Umbilical cord (tissue), 1 donor: ENCODE measurements at regions not wholly inside any gene's neighbourhood (a gene's known extent, or its start where the extent isn't known, plus 50 kb on each side); places are given as distances from the start of the nearest gene placed in this dataset.

Source experiments
- DNase-seq: peaks from one replicate; pipeline ENCODE4 v3.0.0-alpha.2; 2015; ENCODE audit warnings: low spot score

DNA sequence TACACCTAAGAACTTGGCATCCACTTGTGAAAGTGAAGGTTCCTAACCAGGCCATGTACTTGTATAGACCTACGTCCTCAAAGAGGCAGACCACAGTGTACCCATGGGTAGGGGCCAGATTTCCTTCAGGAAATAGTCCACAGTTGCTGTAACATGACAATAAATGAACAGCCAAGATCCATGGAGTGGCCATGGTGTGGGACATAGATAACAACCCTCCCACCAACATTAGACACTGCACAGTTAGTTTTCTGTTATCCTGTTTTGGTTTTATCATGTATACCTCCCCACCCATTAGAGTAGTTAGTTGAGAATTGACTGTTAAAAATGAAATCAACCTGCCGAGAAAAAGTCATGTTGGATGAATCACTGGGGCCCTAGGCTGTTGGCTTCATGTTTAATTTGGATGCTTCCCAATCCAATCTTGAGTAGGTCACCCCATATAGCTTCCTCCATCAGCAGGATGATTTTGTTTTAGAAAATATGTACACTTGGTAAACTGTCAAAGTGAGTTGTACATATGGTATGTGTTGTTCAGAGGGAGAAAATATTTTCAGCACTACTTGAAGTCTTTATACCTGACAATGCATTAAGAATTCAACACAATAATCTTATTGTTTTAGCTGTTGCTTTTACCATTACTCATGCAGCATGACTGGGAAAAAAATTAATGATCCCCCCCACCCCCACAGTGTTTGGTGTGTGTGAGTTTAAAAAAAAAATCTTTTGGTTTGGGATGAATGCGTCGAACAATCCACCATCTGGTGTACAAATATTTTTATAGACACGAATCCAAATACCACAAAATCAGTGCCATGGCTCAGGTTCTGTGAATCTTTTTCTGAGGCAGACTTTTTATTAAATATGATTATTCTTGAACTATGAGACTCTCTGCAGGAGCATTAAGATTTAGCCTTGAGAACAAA, 88.3 kb upstream of the ARHGAP29 start:
- DNase-seq = peak; percentile 67

DNA sequence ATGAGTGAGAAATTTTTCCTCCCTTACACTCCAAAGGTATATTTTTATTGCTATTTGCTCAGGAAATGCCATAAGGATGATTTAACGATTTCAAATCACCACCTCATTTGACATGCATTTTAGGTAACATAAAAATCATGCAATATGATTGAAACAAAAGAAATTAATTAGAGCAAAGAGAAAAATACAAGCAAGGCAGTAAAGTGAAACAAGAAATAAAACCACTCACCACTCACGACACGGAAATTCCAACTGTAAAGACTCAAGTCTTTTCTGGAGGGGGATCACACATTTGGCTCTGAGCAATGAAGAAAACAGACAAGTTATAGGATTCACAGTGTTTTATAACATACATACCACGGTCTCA, 86.8 kb upstream of the ARHGAP29 start:
- DNase-seq = peak; percentile 35

DNA sequence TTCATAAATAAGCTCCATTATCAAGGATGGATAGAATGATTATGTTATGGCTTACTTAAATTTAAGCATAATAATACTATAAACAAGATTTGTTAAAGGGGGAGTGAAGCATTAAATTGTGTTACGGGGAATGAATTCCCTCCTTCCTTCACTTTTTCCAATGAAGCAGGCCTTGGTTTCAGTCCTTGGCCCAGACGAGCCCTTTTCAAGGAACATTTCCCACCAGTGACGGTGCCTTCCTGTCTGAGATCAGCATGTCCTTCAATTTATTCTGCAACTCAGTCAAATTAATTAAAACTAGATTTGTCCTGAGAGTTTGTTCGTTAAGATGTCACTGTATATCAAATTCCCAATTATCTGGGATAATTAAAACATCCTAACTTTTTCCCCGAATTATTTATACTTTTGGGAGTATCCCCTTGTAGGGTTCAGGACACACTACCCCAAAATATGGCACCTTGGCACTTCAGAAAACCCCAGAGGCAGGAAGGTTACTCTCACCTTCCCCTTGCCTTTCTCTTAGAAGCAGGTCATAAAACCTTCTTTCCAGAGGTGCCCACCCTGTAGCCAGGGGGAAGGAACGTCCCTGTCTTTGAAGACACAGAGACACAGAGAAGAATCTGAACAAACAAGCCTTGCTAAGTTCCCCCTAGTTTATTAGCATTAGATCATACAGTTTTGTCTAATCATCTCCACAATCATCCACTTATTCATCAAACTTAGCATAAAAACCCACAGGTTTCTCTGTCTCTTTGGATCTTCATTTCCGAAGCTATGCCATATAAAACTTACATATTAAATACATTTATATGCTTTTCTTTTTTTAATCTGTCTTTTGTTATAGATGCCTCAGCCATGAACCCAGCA, 86.2 kb upstream of the ARHGAP29 start:
- DNase-seq = no peak

DNA sequence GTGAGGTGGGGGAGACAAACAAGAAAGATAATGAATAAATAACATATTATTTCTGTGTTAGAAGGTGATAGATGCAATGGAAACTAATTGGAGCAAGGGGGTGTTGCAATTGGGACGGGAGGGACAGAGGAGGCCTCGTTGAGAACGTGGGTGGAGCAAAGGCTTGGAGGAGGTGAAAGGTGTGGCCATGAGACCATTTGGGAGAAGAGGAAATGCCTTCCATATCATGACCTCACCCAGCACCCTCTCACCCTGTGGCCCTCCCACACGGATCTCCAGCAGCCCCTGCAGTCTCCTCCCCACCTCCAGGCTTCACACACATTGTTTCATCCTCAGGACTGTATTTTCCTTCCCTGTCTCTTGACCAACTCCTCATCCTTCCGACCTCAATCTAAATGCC, 85.3 kb upstream of the ARHGAP29 start:
- DNase-seq = no peak

DNA sequence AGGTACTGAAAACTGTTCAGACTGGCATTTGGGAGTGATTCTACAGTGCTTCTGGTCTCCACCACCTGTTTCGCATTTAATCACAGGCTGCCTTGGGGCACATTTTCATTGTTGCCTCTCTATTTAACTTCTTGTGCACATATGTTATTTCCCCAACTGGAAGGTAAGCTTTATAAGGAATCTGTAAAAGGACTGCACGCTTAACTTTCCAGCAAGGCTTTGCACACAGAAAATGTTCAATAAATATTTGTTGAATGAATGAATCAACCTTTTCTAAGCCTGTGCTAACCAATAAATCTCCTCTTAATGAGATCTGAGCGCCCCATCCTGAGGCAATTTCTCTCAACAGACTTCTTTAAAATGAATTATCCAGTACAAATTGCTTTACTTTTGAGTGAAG, 84.3 kb upstream of the ARHGAP29 start:
- no peak for DNase-seq

DNA sequence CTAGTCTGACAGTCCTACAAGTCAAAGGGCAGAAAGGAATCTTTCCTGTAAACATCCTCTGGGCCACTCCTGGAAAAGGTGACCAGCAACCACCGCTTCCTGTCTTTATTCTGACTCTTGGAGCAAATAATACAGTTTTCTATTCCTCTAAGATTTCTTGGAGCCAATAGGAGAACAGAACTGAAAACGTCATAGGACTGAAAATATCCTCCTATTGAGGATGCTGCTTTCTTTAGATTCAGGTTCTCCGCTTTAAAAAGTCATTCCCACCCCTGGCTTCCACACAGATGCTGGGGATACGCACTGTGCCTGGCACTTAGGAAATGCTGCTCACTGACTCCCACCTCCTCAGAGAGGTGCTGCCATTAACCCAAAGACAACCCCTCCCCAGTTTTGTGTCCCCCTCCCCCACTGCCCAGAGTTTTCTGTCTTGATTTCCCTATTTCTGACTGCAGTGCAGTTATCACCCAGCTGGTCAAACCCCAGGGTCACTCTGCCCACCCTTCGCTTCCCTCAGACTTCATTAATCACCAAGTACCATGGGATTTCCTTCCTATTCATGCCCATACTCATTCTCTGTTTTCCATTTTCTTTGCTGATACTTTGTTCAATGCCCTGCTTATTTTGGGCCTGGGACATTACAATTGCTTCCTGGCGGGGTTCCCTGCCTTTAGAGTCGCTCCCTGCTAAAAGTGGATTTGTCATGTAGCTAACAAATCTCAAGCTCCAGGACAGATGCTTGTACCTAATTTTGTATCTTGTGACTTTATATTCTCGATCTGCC, 82.1 kb upstream of the ARHGAP29 start:
- DNase-seq = no peak

DNA sequence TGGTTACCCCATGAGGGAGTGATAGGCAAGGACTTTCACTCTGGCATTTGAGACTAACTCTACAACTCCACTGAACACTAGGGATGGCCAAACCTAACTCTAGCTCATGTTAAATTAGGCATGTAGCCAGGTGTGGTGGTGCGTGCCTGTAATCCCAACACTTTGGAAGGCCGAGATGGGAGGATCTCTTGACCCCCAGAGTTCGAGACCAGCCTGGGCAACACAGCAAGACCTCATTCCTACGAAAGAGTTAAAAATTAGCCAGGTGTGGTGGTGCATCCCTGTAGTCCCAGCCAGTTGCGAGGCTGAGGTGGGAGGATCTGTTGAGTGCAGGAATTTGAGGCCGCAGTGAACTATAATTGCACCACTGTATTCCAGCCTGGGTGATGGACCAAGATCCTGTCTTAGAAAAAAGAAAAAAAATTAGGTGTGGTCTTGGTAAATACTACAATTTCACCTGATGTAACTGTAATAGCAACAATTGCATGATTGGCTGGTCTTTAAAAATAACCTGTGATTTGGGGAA, 81.2 kb upstream of the ARHGAP29 start:
- no peak for DNase-seq

DNA sequence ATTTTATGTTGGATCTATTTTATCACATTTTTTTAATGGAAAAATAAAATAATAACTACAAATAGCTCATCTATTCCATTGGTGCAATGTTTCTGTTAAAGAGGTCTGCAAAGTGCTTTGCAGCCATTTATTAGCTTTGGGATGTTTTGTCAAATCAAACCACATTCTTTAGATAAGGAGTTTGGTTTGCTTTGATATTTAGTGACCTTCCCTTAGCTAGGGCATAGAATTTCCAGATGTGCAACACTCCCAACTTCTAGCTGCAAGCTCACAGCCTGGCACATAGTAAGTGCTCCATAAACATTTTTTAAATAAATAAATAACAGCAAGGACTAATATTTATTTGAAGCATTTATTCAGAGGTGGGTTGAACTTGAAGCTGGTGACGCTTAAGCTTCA, 80.4 kb upstream of the ARHGAP29 start:
- DNase-seq = no peak

DNA sequence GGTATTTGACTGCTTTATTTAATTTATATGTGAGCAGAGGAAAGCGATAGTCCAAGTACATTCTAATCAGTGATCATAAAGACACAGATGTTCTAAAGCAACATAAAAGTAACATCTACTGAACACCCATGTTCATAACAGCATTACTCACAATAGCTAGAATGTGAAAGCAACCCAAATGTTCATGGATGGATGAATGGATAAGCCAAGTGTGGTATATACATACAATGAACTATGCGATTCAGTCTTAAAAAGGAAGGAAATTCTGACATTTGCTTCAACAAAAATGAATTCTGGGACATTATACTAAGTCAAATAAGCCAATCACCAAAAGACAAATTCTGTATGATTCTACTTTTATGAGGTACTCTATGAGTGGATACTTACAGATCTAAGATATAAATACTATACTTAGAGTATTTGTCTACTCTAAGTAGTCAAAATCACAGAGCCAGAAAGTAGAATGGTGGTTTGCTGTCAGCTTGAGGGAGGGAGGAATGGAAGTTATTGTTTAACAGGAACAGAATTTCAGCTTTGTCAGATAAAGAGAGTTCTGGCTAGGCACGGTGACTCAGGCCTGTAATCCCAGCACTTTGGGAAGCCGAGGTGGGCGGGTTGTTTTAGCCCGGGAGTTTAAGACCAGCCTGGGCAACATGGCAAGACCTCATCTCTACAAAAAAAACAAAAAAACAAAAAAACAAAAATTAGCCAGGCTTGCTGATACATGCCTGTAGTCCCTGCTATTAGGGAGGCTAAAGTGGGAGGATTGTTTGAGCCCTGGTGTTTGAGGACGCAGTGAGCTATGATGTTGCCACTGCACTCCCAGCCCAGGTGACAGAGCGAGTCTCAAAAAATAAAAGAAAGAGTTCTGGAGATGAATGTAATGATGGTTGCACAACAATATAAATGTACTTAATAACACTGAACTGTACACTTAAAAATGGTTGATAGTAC, 79.7 kb upstream of the ARHGAP29 start:
- DNase-seq = peak; percentile 78

DNA sequence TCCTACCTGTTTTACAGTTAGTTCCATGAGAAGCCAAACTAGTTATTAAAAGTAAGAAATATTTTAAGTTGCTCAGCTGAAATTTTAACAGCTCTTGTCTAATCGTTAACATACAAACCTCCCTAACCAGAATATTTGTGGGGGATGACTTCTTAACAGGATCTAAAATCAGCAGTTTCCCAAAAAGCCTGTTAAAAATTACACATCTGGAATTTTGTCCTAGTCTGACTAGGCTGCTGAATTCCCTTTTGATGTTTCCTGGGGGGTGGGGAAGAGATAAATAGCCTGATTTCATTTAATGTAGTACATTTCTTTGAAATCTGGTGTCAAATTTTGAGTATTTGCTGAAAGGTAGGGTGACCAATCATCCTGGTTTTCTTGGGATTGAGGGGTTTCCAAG, 78.8 kb upstream of the ARHGAP29 start:
- DNase-seq = no peak

DNA sequence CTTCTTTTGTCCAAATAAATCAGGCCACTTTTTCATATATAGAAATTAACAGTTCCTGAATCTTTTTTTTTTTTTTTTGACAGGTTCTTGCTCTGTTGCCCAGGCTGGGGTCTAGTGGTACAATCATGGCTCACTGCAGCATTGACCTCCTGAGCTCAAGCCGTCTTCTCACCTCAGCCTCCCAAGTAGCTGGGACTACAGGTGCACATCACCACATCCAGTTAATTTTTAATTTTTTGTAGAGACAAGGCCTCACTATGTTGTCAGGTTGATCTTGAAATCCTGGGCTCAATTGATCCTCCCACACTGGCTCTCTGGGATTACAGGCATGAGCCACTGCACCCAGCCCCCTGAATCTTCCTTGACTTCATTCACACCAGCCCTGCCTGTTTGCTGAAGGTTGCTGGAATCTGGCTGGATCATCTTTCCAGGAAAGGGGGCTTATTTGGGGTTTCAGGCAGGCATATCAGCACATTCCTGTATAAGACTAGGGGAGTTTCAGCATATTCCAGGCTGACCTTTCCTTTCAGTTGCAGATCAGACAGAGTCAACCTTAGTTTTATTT, 78.2 kb upstream of the ARHGAP29 start:
- DNase-seq = peak; percentile 67

DNA sequence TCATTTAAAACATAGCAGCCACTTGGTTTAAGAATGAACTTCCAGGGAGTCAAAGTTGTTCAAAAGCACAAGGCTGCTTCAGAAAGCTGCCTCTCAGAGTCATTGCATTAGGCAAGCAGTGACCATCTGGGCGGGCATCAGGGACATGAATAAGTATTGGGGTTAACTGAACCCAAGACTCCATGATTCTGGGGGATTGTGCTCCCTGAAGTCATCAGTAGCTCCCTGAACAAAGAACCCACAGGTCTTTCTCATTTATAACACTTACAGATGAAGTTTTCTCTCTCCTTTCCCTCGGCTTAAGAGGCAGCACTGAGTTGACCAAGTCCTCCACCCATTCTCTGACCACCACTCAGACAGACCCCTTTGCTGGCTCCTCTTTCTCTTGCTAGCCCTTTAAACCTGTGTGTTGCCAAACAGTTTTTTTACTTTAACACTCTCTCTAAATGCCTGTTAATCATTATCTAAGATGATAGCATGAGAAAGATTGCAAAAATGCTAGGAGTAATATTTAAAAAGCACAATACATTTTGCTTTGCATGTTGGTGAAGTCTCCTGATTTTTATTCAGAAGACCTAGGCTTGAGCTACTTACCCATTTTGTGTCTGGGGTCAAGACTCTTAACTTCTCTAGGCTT, 77.0 kb upstream of the ARHGAP29 start:
- no peak for DNase-seq

DNA sequence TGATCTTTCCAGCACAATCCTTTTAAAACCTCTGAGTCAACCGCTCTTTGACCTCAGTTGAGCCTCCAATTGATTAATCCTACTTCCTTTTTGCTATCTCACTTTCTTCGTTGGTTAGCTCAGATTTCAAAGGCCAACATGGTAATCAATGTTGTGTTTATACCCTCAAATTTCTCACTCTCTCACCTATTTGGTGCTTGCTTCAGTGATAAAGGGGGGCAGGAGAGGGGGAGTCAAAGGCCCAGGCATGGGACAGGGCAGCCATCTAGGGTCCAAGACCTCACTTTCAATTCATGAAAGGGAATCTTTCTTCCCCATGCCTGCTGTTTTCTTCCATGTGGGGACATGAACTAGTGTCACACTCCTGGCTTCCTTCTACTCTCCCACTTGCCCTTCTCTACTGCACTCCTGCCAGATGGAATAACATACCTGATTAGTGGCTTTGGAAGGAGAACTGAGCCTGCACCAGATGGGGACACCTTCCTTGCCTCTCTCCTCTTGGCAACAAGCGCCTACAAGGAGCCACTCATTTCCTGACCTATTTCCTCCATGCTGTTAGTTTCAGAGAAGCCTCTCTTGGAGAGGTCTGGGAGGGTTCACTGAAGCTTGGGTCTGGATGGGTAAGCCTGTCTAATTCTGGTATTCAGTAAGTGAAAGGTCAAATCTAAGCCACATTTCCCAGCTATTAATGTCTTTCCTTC, 73.3 kb upstream of the ARHGAP29 start:
- DNase-seq = no peak

DNA sequence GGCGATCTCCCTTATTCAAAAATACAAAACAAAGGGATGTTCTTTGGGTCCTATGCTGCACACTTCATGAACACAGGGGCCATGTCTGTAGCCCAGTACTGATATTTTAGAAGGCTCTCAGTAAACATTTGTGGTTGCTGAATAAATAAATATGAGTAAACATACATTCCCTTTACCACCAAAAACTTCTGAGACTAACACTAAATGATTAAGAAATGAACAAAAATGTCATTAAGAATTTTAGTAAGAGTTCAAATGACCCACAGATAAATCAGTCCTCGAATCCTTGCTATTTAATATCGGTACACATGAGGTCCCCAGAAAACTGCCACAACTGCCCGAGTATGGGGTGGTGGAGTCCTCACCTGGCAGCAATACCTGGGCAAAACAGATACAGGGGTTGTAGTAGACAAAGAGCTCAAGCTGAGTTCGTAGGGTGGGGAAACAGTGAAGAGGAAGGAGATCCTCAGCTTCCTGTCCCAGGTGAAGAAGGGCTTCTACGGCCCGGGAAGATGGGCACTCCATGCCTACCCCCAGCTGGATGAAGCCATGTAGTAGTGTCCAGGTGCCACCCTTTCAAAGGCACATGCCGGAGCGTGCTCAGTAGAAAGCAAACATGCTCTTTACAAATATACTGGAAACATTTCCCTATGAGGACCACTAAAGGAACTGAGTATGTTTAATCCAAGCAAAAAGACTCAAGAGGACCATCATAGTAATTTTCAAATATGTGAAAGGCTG, 72.6 kb upstream of the ARHGAP29 start:
- DNase-seq = no peak

DNA sequence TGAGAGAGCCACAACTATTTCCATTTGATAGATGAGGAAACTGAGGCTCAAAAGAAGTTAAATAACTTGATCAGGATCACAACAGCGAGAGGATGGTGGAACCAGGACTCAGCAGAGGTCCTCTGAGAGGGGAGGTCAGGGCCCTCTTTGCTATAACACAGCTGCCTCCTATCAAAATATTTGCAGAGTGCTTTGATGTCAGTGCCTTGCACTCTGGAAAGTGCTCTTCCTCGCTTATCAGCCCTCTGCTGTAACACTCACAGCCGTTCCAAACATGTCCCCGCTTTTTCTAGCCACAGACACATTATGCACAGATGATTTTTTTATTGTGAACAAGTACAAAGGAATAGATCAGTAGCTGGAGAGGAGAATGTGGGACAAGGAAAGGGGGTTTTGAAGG, 71.8 kb upstream of the ARHGAP29 start:
- no peak for DNase-seq

DNA sequence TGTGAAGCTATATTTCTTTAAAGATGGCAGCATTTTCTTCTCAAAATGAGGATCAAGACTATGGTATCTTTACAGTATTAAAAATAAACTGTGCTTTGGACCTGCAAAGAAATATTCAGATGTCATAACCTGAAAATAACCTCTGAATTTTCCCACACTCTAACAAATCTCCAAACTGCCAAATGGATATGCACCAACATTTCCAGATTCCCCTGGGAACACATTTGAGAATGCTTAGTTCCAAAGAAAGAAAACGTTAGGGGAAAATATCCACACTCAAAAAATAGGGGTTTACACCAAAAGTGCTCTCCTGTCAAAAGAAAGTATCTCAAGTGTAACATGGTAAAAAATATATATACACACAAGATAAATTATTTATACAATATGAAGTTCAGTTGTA, 69.1 kb upstream of the ARHGAP29 start:
- DNase-seq = no peak

DNA sequence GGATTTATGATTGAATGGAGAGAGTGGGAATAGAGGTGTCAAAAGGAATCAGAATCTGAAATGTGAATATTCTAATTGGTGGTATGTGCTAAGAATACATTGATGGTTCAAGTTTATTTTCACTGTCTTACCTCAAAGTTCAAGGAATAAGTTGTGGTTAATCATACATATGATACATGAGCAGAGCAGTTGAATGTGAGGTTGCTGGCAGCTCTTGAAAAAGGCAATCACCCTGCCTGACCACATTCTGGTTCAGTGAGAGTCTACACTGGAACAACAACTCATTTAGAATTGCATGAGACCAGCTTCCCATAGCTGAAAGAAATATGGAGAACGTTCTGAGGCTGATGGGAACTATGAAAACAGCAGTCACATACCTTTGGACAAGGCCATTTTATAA, 68.3 kb upstream of the ARHGAP29 start:
- no peak for DNase-seq

DNA sequence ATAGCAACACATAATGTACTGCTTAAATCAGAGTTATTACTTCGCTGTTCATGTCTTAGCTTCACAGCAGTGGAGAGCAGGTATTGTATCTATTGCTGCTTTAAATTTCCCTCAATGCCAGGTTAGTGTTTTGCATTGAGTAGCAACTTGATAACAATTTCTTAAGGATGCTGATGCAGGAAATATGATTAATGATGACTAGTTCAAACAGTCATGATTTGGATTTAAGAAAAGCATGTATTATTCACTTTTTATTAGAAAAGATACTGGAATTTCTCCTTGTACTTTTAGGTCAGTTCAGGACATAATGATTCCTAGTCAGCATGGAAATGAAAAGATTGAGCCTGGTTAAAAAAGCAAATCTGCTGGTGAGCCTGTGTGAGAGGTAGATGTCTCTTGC, 67.2 kb upstream of the ARHGAP29 start:
- no peak for DNase-seq
